ENCODE measurements at regions not wholly inside any gene's neighbourhood (a gene's known extent, or its start where the extent isn't known, plus 50 kb on each side); places are given as distances from the start of the nearest gene placed in this dataset.
"Not testable (repeated sequence)": the region's sequence is repeated elsewhere in the genome, so short reads cannot be mapped to it uniquely, and the experiment has no call there.

DNA sequence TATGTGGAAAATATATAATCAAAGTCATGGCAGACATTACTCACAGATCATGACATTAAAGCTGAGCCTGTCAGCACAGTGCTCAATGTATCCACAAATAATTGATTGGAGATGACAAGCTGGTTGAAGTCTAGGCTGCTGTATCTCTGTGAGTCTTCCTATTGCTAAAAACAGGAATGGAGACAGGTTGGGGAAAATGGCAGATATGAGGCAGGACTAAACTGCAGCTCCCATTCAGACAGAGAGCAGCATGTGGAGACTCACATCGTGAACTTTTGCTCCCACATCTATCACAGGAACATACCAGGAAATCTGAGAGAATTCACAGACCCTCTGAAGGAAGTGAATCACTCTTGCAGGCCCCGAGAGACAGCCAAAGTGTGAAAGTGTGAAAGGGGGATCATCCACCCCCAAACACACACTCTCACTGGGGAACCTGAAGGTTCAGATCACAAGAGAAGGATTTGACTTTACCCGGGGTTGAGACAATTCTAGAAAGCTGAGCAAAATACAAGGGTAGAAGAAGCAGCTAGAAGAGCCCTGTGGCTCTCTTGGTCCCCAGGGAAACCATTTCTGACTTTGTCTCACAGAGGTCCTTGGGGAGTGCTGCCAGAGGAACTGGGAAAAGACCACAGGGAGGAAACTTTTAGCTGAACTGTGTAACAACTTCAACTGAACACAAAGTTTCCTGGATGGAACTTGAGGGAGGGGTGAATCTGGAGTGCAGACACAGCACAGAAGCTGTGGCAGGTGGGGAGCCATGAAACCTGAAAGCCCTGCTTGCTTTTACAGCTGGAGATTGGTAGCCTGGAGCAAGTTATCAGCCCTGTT lies 173.4 kb downstream of the S1PR1 start:
- DNase-seq (ENCODE audit: insufficient read length, low spot score) (no peak), FAIRE-seq (no peak)
- TF ChIP-seq, protein P1, sequence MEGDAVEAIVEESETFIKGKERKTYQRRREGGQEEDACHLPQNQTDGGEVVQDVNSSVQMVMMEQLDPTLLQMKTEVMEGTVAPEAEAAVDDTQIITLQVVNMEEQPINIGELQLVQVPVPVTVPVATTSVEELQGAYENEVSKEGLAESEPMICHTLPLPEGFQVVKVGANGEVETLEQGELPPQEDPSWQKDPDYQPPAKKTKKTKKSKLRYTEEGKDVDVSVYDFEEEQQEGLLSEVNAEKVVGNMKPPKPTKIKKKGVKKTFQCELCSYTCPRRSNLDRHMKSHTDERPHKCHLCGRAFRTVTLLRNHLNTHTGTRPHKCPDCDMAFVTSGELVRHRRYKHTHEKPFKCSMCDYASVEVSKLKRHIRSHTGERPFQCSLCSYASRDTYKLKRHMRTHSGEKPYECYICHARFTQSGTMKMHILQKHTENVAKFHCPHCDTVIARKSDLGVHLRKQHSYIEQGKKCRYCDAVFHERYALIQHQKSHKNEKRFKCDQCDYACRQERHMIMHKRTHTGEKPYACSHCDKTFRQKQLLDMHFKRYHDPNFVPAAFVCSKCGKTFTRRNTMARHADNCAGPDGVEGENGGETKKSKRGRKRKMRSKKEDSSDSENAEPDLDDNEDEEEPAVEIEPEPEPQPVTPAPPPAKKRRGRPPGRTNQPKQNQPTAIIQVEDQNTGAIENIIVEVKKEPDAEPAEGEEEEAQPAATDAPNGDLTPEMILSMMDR (IDR thresholded peaks at IDR 0.05; ENCODE audit: insufficient read depth, missing control alignments) = no peak

DNA sequence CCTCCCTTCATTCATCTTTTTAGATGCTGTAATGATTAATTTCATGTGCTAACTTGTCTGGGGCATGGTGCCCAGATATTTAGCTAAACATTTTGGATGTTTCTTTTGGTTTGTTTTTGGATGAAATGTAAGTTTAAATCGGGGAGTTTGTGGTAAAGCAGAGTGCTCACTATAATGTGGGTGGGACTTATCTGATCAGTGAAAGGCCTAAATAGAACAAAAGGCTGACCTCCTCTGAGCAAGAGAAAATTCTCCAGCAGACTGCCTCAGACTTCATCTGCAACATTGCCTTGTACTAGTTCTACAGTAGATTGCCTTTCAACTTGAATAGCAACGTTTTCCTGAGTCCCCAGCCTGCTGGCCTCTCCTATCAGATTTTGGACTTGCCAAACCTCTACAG lies 183.6 kb downstream of the S1PR1 start:
- no peak for FAIRE-seq
- DNase-seq (ENCODE audit: insufficient read length, low spot score) = no peak
- TF ChIP-seq, protein P1 (IDR thresholded peaks at IDR 0.05; ENCODE audit: insufficient read depth, missing control alignments) = no peak

DNA sequence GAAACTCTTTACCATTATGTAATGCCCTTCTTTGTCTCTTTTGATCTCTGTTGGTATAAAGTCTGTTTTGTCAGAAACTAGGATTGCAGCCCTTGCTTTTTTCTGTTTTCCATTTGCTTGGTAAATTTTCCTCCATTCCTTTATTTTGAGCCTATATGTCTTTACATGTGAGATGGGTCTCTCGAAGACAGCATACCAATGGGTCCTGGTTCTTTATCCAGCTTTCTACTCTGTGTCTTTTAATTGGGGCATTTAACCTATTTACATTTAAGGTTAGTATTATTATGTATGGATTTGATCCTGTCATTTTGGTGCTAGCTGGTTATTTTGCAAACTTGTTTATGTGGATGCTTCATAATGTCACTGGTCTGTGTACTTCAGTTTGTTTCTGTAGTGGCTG lies 191.3 kb downstream of the S1PR1 start:
- DNase-seq (ENCODE audit: insufficient read length, low spot score); FAIRE-seq: not testable (repeated sequence)

DNA sequence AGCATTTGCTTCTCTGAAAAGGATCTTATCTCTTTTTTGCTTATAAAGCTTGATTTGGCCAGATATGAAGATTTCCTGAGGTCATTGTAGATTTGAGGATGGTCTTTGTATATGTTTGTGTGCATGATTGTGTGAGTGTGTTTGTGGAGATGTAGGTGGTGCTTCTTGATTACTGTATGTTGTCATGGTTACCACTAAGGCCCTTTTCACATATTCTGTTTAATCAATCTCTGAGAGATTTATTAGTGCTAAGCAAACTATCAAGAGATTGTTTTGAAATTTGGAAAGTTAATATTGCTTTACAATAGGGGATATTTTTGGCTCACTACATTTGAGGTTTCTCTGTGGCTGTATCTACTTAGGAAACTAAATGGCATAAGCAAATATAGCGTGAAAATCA lies 191.7 kb downstream of the S1PR1 start:
- no peak for FAIRE-seq
- TF ChIP-seq, protein P1 (IDR thresholded peaks at IDR 0.05; ENCODE audit: insufficient read depth, missing control alignments) = no peak
- no peak for DNase-seq (ENCODE audit: insufficient read length, low spot score)

DNA sequence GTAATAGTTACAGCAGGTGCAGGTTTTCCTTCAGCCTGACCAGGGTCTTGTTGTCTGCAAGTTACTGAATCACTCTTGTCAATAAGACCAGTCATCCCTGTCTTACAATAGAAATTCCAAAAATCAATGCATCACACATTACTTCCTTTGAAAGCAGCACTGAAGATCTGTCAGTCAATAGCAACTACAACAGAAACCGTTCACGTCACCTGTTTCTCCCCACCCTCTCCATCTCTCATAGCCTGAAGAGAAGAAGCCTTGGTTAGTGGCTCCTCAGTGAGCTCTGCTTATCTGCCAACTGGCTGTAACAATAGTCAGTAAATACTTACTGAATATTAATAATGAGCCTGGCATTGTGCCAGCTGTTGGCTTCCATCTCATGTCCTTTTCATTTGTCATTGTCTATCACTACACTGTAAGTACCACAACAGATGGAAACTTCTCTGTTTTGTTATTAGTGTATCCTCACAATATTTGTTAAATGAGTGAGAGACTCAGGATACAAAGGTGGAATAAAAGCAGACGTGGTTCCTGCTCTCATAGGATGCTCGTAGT lies 195.2 kb downstream of the S1PR1 start:
- FAIRE-seq (no peak), DNase-seq (ENCODE audit: insufficient read length, low spot score) (no peak)
- TF ChIP-seq, protein P1 (IDR thresholded peaks at IDR 0.05; ENCODE audit: insufficient read depth, missing control alignments) = no peak

DNA sequence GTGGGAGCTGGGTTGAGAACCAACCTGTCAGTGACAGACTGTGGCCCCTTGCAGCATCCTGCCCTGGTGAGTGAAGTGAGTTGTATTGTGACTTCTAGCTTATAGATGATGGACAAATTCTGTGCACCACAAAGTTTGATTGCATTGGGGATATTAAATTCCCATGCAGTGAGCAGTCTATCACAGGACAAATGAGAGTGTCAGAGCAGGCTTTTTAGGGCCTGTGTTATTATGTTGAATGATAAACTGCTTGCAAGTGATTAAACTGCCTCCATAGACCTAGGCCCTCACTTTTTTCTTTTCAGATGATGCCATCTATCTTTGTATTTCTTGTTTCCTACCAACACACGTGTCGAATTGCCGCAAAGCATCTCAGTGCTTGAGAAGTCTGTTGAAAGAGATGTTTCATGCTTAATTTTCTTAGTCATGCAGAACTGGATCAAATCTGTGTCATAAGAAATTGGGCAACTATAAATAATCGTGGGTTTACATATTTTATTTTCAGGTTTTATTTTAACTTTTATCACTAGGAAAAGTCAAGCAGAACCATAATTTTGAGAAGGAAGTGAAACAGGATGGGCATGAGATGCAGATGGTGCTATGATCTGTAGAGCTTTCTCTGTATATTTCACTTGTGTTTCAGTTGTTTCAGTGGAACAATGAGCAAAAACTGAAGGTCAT lies 199.2 kb downstream of the S1PR1 start:
- TF ChIP-seq, protein P1 (IDR thresholded peaks at IDR 0.05; ENCODE audit: insufficient read depth, missing control alignments) = no peak
- no peak for DNase-seq (ENCODE audit: insufficient read length, low spot score)
- FAIRE-seq = no peak

DNA sequence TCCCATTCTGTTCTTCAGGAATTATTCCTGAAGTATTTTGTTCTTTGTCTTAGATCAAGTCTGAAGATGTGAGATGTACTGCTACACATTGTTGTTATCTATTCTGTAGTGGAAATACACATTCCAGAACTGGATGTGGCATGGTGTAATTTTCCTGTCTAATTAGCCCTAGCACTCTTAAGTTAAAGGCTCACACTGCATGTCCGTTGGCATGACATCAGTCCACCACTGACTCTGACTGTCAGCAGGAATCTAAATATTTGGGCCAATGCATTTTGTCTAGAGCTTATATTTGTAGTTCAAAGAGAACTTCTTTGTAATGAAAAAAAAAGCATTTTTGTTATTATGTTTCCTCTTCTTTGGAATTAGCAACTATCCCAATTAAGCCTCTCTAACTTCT lies 201.0 kb downstream of the S1PR1 start:
- DNase-seq (ENCODE audit: insufficient read length, low spot score) = no peak
- TF ChIP-seq, protein P1 (IDR thresholded peaks at IDR 0.05; ENCODE audit: insufficient read depth, missing control alignments) = no peak
- FAIRE-seq = no peak

Data from D721Med (cell line).